C4-2B (cell line): ENCODE measurements at regions not wholly inside any gene's neighbourhood (a gene's known extent, or its start where the extent isn't known, plus 50 kb on each side); places are given as distances from the start of the nearest gene placed in this dataset.
"Not testable (repeated sequence)": the region's sequence is repeated elsewhere in the genome, so short reads cannot be mapped to it uniquely, and the experiment has no call there.

Source experiments
- H3K27ac ChIP-seq: fragments of 450-650 bp; 2 replicates; pipeline ENCODE4 v1.5.1; 2017
- CTCF ChIP-seq: fragments of 450-650 bp; conservative IDR thresholded peaks from 2 replicates; pipeline ENCODE4 v1.5.1; 2017; ENCODE audit warnings: mild to moderate bottlenecking
- ZFX ChIP-seq: fragments of 450-650 bp; IDR thresholded peaks from 2 replicates; pipeline ENCODE4 v1.6.1; 2017

GRCh38 chr22:25453058-25453457 lies 111.4 kb upstream of the GRK3 start:
- TF ChIP-seq CTCF (no peak), ZFX (no peak)
- no peak overlapping the region for H3K27ac ChIP-seq

- no peak overlapping the region for H3K27ac ChIP-seq
- TF ChIP-seq ZFX: no peak
- no peak for TF ChIP-seq CTCF
Observed at GRCh38 chr22:25453557-25453956, 110.9 kb upstream of the GRK3 start.

GRCh38 chr22:25456300-25457043 lies 108.0 kb upstream of the GRK3 start:
- H3K27ac ChIP-seq: not testable (repeated sequence)

- not testable (repeated sequence) for H3K27ac ChIP-seq
Observed at GRCh38 chr22:25458631-25459030, 105.8 kb upstream of the GRK3 start.

- H3K27ac ChIP-seq: not testable (repeated sequence)
Observed at GRCh38 chr22:25460682-25461081, 103.8 kb upstream of the GRK3 start.

- no peak for TF ChIP-seq CTCF
- TF ChIP-seq ZFX: no peak
- no peak overlapping the region for H3K27ac ChIP-seq
Observed at GRCh38 chr22:25461301-25461700, 103.2 kb upstream of the GRK3 start.

- TF ChIP-seq CTCF: peak; percentile 98
- not testable (repeated sequence) for H3K27ac ChIP-seq
Observed at GRCh38 chr22:25462474-25463346, 101.8 kb upstream of the GRK3 start.

GRCh38 chr22:25463347-25463628 lies 101.2 kb upstream of the GRK3 start:
- not testable (repeated sequence) for H3K27ac ChIP-seq

GRCh38 chr22:25464326-25464725 lies 100.1 kb upstream of the GRK3 start:
- H3K27ac ChIP-seq: not testable (repeated sequence)

GRCh38 chr22:25465949-25466348 lies 98.5 kb upstream of the GRK3 start:
- TF ChIP-seq CTCF: no peak
- no peak for TF ChIP-seq ZFX
- no peak overlapping the region for H3K27ac ChIP-seq
